GM12878 (cell line): ENCODE measurements at regions not wholly inside any gene's neighbourhood (a gene's known extent, or its start where the extent isn't known, plus 50 kb on each side); places are given as distances from the start of the nearest gene placed in this dataset.

Source experiments
- ATAC-seq: fragments of 200-7000 bp; cut with Tn5 transposase; 3 replicates; pipeline ENCODE4 v1.9.1; 2020; ENCODE audit warnings: mild to moderate bottlenecking, moderate library complexity
- BruUV-seq: library from RNA; stranded (reverse); fragments of 400-500 nt; replicated peaks from 2 replicates; lab custom pipeline; 2021; lab: Mats Ljungman, UMichigan
- CTCF ChIA-PET: fragments of 300-600 bp; sonication (Branson Sonifier 250); formaldehyde crosslinking; extraction: SDS; loops from one replicate; lab custom pipeline; 2021; ENCODE audit warnings: inconsistent platforms; lab: Yijun Ruan, JAX
- POLR2A ChIA-PET: fragments of 350-600 bp; formaldehyde crosslinking; extraction: SDS; loops from one replicate; lab custom pipeline; 2021; ENCODE audit warnings: inconsistent platforms; lab: Charles Lee
- RAD21 ChIA-PET: fragments of 300-600 bp; sonication (Branson Sonifier 250); formaldehyde crosslinking; loops from one replicate; lab custom pipeline; 2023; ENCODE audit warnings: antibody characterized with exemption; ENCODE audit not compliant: unreplicated experiment; lab: Charles Lee
- SMC1A ChIA-PET: fragments of 300-600 bp; sonication (Branson Sonifier 250); formaldehyde crosslinking; loops from one replicate; lab custom pipeline; 2023; ENCODE audit not compliant: unreplicated experiment, uncharacterized antibody; lab: Charles Lee
- DNase-seq: peaks from one replicate; pipeline ENCODE4 v3.0.0-alpha.2; 2011; ENCODE audit warnings: low read depth, low spot score
- FAIRE-seq: peaks from 3 replicates; lab custom pipeline; 2011; peaks lifted over from hg19 to GRCh38; lab: Jason Lieb, UNC
- H2AFZ ChIP-seq: 2 replicates; pipeline ENCODE4 v1.6.0; 2011; ENCODE audit warnings: low read depth, low read length, control low read depth; ENCODE audit not compliant: control insufficient read depth
- H3K27ac ChIP-seq: 2 replicates; pipeline ENCODE4 v1.5.1; 2011; ENCODE audit warnings: control low read depth; ENCODE audit not compliant: control insufficient read depth, insufficient read depth
- H3K27me3 ChIP-seq, 2 experiments: replicated peaks in 1 of 2; 2 replicates each; pipeline versions ENCODE4 v1.6.0 to v1.6.1; 2011; ENCODE audit warnings: low read length in 1 of 2; ENCODE audit not compliant: control insufficient read depth in 2 of 2, insufficient read depth in 2 of 2
- H3K36me3 ChIP-seq, 2 experiments: 2 replicates each; pipeline ENCODE4 v1.5.1; 2011; ENCODE audit warnings: low read length in 1 of 2; ENCODE audit not compliant: control insufficient read depth in 2 of 2, insufficient read depth in 2 of 2
- H3K4me1 ChIP-seq: 2 replicates; pipeline ENCODE4 v1.6.1; 2011; ENCODE audit warnings: mild to moderate bottlenecking, low read length, moderate library complexity, mixed read lengths; ENCODE audit not compliant: control insufficient read depth, insufficient read depth
- H3K4me2 ChIP-seq: 2 replicates; pipeline ENCODE4 v1.6.0; 2011; ENCODE audit warnings: control low read depth; ENCODE audit not compliant: control insufficient read depth, insufficient read depth
- H3K4me3 ChIP-seq: fragments of 200-600 bp; sonication (generic); 2 replicates; pipeline ENCODE4 v1.5.1; 2016
- H3K79me2 ChIP-seq: 2 replicates; pipeline ENCODE4 v1.6.0; 2011; ENCODE audit warnings: low read length; ENCODE audit not compliant: control insufficient read depth, insufficient read depth
- H3K9ac ChIP-seq: 2 replicates; pipeline ENCODE4 v1.8.0; 2011; ENCODE audit warnings: low read length, control low read depth, mixed read lengths; ENCODE audit not compliant: control insufficient read depth, insufficient read depth
- H3K9me3 ChIP-seq: replicated peaks from 3 replicates; pipeline ENCODE4 v1.5.1; 2011; ENCODE audit warnings: mild to moderate bottlenecking, low read length; ENCODE audit not compliant: control insufficient read depth, insufficient read depth
- H4K20me1 ChIP-seq: 2 replicates; pipeline ENCODE4 v1.6.0; 2011; ENCODE audit not compliant: control insufficient read depth, insufficient read depth
- REST ChIP-seq: IDR thresholded peaks from 2 replicates; pipeline ENCODE4 v1.6.1; 2012; ENCODE audit warnings: mild to moderate bottlenecking, low read depth, low read length
- WGBS: methylation state at CpG from one replicate; pipeline ENCODE4 v1.1.6; 2016; ENCODE audit warnings: low lambda C conversion rate; ENCODE audit not compliant: insufficient replicate concordance, insufficient coverage; ENCODE audit errors: missing lambda C conversion rate; 5-methylcytosine and 5-hydroxymethylcytosine counted together
- in situ Hi-C: fragments of 300-500 bp; cut with MboI; formaldehyde crosslinking; loops from 9 replicates; pipeline ENCODE4 v1.14.3; 2018; ENCODE audit warnings: mixed read lengths
- intact Hi-C: fragments of 100-400 bp; cut with micrococcal nuclease; formaldehyde crosslinking; loops from one replicate; pipeline ENCODE4 v1.14.2; 2022; ENCODE audit not compliant: unreplicated experiment
- TF ChIP-seq, protein P1 (sequence below): fragments of 450-650 bp; conservative IDR thresholded peaks from 2 replicates; pipeline ENCODE4 v1.6.1; 2017; ENCODE audit warnings: mild to moderate bottlenecking, moderate library complexity

DNA sequence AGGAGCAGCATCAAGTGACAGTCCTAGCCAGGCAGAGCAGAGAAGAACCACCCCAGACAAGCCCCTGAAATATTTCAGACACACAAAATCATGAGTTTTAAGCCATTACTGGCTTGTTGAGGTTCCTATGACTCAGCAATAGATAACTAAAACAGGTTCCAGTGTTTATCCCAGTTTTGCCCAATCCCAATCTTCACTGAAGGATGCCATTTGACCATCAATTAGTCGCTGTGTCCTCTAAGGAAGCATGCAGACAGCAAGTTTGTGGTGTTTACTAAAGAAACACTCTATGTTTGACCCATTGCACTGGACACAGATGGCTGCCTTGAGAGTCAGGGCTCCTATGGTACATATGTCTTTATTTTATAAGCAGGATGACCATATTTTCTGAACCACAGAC is 186.7 kb downstream of the SYK start:
- intact Hi-C loops (loop anchor here (10.0 kb wide), 1 partner anchor 56 kb away; no protein-coding TSS in a partner anchor), in situ Hi-C loops (no loop called here)
- POLR2A ChIA-PET = no interaction called here
- no peaks in the 10 kb centered on the region for H3K4me1 ChIP-seq
- no peaks in the 10 kb centered on the region for H3K79me2 ChIP-seq
- H3K27me3 ChIP-seq = no peaks in the 10 kb centered on the region
- H3K36me3 ChIP-seq = no peaks in the 10 kb centered on the region
- 35% methylated on average over 1 of the region's 1 CpG for WGBS
- no peak overlapping the region for H3K4me2 ChIP-seq
- TF ChIP-seq, protein P1, sequence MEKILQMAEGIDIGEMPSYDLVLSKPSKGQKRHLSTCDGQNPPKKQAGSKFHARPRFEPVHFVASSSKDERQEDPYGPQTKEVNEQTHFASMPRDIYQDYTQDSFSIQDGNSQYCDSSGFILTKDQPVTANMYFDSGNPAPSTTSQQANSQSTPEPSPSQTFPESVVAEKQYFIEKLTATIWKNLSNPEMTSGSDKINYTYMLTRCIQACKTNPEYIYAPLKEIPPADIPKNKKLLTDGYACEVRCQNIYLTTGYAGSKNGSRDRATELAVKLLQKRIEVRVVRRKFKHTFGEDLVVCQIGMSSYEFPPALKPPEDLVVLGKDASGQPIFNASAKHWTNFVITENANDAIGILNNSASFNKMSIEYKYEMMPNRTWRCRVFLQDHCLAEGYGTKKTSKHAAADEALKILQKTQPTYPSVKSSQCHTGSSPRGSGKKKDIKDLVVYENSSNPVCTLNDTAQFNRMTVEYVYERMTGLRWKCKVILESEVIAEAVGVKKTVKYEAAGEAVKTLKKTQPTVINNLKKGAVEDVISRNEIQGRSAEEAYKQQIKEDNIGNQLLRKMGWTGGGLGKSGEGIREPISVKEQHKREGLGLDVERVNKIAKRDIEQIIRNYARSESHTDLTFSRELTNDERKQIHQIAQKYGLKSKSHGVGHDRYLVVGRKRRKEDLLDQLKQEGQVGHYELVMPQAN = no peak
- TF ChIP-seq REST = no peak
- CTCF ChIA-PET = no interaction called here
- no peak overlapping the region for H2AFZ ChIP-seq
- no peaks in the 10 kb centered on the region for H4K20me1 ChIP-seq
- RAD21 ChIA-PET = no interaction called here
- no TSS peak for BruUV-seq
- H3K27ac ChIP-seq = no peak overlapping the region
- H3K4me3 ChIP-seq = no peak overlapping the region
- SMC1A ChIA-PET = no interaction called here
- DNase-seq = no peak
- no peaks in the 10 kb centered on the region; the same call in 2 of the 3 replicates for H3K9me3 ChIP-seq
- ATAC-seq = no peak
- no peak for FAIRE-seq
- no peak overlapping the region for H3K9ac ChIP-seq
